Peyer's patch (tissue), 4 donors: ENCODE measurements at regions not wholly inside any gene's neighbourhood (a gene's known extent, or its start where the extent isn't known, plus 50 kb on each side); places are given as distances from the start of the nearest gene placed in this dataset.

ENCODE experiments used
- POLR2A ChIP-seq, 2 donors: fragments of 450-650 bp; IDR thresholded peaks; one replicate each; pipeline ENCODE4 v1.5.1; 2017; ENCODE audit warnings: antibody characterized with exemption in 2 of 2, mild to moderate bottlenecking in 2 of 2, moderate library complexity in 2 of 2
- TF ChIP-seq, protein P1 (sequence below), 6 experiments: fragments of 450-650 bp in 4 of 6; fragments of 200-600 bp in 2 of 6; sonication (generic) in 1 of 6; IDR thresholded peaks; one replicate each; pipeline ENCODE4 v1.5.1; 2017 to 2019; ENCODE audit warnings: antibody characterized with exemption in 6 of 6, mild to moderate bottlenecking in 3 of 6, moderate library complexity in 1 of 6

DNA sequence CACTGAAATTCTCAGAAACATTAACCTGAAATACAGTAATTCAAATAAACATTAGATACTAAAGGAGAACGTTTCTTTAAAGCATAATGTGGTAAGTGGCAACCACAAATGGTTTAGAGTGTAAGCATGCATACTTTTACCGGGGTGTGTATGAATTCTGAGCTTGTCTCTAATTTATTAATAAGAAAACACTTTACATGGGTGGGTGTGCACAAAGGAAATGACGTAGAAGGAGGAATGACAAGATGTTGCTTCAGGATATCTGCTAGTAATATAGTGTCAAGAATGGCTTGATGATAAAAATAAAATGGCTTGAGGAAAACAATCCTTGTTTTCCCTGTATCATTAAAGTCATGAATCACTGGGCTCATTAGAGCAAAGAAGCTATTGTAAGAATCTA is 92.5 kb downstream of the ARL4A start:
- no peak for TF ChIP-seq POLR2A (IDR thresholded peaks at IDR 0.05)
- TF ChIP-seq, protein P1, sequence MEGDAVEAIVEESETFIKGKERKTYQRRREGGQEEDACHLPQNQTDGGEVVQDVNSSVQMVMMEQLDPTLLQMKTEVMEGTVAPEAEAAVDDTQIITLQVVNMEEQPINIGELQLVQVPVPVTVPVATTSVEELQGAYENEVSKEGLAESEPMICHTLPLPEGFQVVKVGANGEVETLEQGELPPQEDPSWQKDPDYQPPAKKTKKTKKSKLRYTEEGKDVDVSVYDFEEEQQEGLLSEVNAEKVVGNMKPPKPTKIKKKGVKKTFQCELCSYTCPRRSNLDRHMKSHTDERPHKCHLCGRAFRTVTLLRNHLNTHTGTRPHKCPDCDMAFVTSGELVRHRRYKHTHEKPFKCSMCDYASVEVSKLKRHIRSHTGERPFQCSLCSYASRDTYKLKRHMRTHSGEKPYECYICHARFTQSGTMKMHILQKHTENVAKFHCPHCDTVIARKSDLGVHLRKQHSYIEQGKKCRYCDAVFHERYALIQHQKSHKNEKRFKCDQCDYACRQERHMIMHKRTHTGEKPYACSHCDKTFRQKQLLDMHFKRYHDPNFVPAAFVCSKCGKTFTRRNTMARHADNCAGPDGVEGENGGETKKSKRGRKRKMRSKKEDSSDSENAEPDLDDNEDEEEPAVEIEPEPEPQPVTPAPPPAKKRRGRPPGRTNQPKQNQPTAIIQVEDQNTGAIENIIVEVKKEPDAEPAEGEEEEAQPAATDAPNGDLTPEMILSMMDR (IDR thresholded peaks at IDR 0.05) = no peak
